H9 (cell line): ENCODE measurements at regions not wholly inside any gene's neighbourhood (a gene's known extent, or its start where the extent isn't known, plus 50 kb on each side); places are given as distances from the start of the nearest gene placed in this dataset.

Experiments used
- DNase-seq: peaks from one replicate; pipeline ENCODE4 v3.0.0-alpha.2; 2017
- H2AFZ ChIP-seq: one replicate; pipeline ENCODE4 v1.6.1; 2013; ENCODE audit warnings: mild to moderate bottlenecking, low read length, control low read depth, moderate library complexity
- H2AK5ac ChIP-seq: 2 replicates; pipeline ENCODE4 v1.6.1; 2013; ENCODE audit warnings: low read length, control low read depth, mixed read lengths; ENCODE audit not compliant: insufficient read length
- H2BK120ac ChIP-seq: one replicate; pipeline ENCODE4 v1.6.1; 2013; ENCODE audit warnings: low read depth, mild to moderate bottlenecking, low read length, control low read depth, inconsistent platforms; ENCODE audit not compliant: poor library complexity, severe bottlenecking
- H2BK12ac ChIP-seq: 2 replicates; pipeline ENCODE4 v1.6.1; 2013; ENCODE audit warnings: low read length, control low read depth, mixed read lengths, low read depth; ENCODE audit not compliant: insufficient read length
- H2BK15ac ChIP-seq: 2 replicates; pipeline ENCODE4 v1.6.1; 2013; ENCODE audit warnings: low read depth, low read length, control low read depth
- H2BK20ac ChIP-seq: one replicate; pipeline ENCODE4 v1.6.1; 2013; ENCODE audit warnings: low read depth, mild to moderate bottlenecking, low read length, control low read depth, inconsistent platforms; ENCODE audit not compliant: poor library complexity, severe bottlenecking
- H2BK5ac ChIP-seq: 2 replicates; pipeline ENCODE4 v1.6.1; 2013; ENCODE audit warnings: low read length, control low read depth, mixed read lengths; ENCODE audit not compliant: insufficient read length
- H3K14ac ChIP-seq: 2 replicates; pipeline ENCODE4 v1.6.1; 2013; ENCODE audit warnings: low read length, control low read depth; ENCODE audit not compliant: insufficient read depth
- H3K18ac ChIP-seq: 2 replicates; pipeline ENCODE4 v1.6.1; 2013; ENCODE audit warnings: low read depth, mild to moderate bottlenecking, mixed read lengths, low read length, control low read depth; ENCODE audit not compliant: insufficient read length
- H3K23ac ChIP-seq: 2 replicates; pipeline ENCODE4 v1.6.1; 2013; ENCODE audit warnings: low read length, control low read depth, mixed read lengths, low read depth; ENCODE audit not compliant: insufficient read length
- H3K23me2 ChIP-seq: 2 replicates; pipeline ENCODE4 v1.6.1; 2013; ENCODE audit warnings: low read depth, mild to moderate bottlenecking, mixed read lengths, low read length, control low read depth; ENCODE audit not compliant: insufficient read length, poor library complexity, severe bottlenecking
- H3K27ac ChIP-seq: 2 replicates; pipeline ENCODE4 v1.5.1; 2013; ENCODE audit warnings: low read length, control low read depth, mixed read lengths, low read depth; ENCODE audit not compliant: insufficient read length
- H3K27me3 ChIP-seq: 2 replicates; pipeline ENCODE4 v1.6.1; 2013; ENCODE audit warnings: low read length, control low read depth, inconsistent platforms; ENCODE audit not compliant: insufficient read depth
- H3K4ac ChIP-seq: 2 replicates; pipeline ENCODE4 v1.6.1; 2013; ENCODE audit warnings: low read depth, mild to moderate bottlenecking, control low read depth, inconsistent platforms, low read length, moderate library complexity
- H3K4me1 ChIP-seq: 2 replicates; pipeline ENCODE4 v1.6.1; 2013; ENCODE audit warnings: low read length, control low read depth, inconsistent platforms; ENCODE audit not compliant: insufficient read depth
- H3K4me2 ChIP-seq: 2 replicates; pipeline ENCODE4 v1.6.1; 2013; ENCODE audit warnings: low read length, control low read depth, mixed read lengths; ENCODE audit not compliant: insufficient read length, insufficient read depth
- H3K56ac ChIP-seq: 2 replicates; pipeline ENCODE4 v1.6.1; 2013; ENCODE audit warnings: low read depth, mild to moderate bottlenecking, mixed read lengths, low read length, control low read depth; ENCODE audit not compliant: insufficient read length
- H3K79me1 ChIP-seq: 2 replicates; pipeline ENCODE4 v1.6.1; 2013; ENCODE audit warnings: low read depth, mild to moderate bottlenecking, moderate library complexity, low read length, control low read depth, inconsistent platforms; ENCODE audit not compliant: insufficient read depth, poor library complexity, severe bottlenecking
- H3K79me2 ChIP-seq: 2 replicates; pipeline ENCODE4 v1.6.1; 2013; ENCODE audit warnings: low read length, control low read depth, inconsistent platforms; ENCODE audit not compliant: insufficient read depth
- H3K9ac ChIP-seq: 2 replicates; pipeline ENCODE4 v1.6.1; 2013; ENCODE audit warnings: low read length, control low read depth, mixed read lengths; ENCODE audit not compliant: insufficient read length; ENCODE audit errors: extremely low read depth
- H3K9me3 ChIP-seq: one replicate; pipeline ENCODE4 v1.6.1; 2013; ENCODE audit warnings: low read depth, low read length, inconsistent platforms; ENCODE audit not compliant: control insufficient read depth
- H3T11ph ChIP-seq: one replicate; pipeline ENCODE4 v1.6.1; 2013; ENCODE audit warnings: mild to moderate bottlenecking, low read length, control low read depth, inconsistent platforms
- H4K20me1 ChIP-seq: one replicate; pipeline ENCODE4 v1.6.1; 2013; ENCODE audit not compliant: control insufficient read depth, insufficient read length, insufficient read depth
- H4K5ac ChIP-seq: 2 replicates; pipeline ENCODE4 v1.6.1; 2013; ENCODE audit warnings: low read depth, mild to moderate bottlenecking, mixed read lengths, low read length, control low read depth; ENCODE audit not compliant: insufficient read length
- H4K8ac ChIP-seq: replicated peaks from 2 replicates; pipeline ENCODE4 v1.6.1; 2013; ENCODE audit warnings: low read length, control low read depth, mixed read lengths, low read depth; ENCODE audit not compliant: insufficient read length
- H4K91ac ChIP-seq: 2 replicates; pipeline ENCODE4 v1.6.1; 2013; ENCODE audit warnings: low read depth, mild to moderate bottlenecking, moderate library complexity, mixed read lengths, low read length, control low read depth; ENCODE audit not compliant: insufficient read length
- H3K27ac Mint-ChIP-seq, 3 experiments: 2 replicates in 2 of 3; 3 replicates in 1 of 3; pipeline ENCODE4 v1.8.0; 2020 to 2021; ENCODE audit warnings: mixed read lengths in 3 of 3, mild to moderate bottlenecking in 1 of 3, moderate library complexity in 1 of 3
- H3K27me3 Mint-ChIP-seq: 2 replicates; pipeline ENCODE4 v1.8.0; 2021; ENCODE audit warnings: low read depth, mild to moderate bottlenecking, moderate library complexity, mixed read lengths
- H3K36me3 Mint-ChIP-seq, 3 experiments: 2 replicates in 2 of 3; 3 replicates in 1 of 3; pipeline ENCODE4 v1.8.0; 2020 to 2021; ENCODE audit warnings: low read depth in 3 of 3, mixed read lengths in 3 of 3; ENCODE audit not compliant: insufficient read depth in 1 of 3
- H3K4me1 Mint-ChIP-seq, 2 experiments: 2 replicates each; pipeline ENCODE4 v1.8.0; 2020; ENCODE audit warnings: mixed read lengths in 2 of 2
- H3K4me3 Mint-ChIP-seq, 2 experiments: 2 replicates in 1 of 2; 3 replicates in 1 of 2; pipeline ENCODE4 v1.8.0; 2020 to 2021; ENCODE audit warnings: mild to moderate bottlenecking in 2 of 2, mixed read lengths in 2 of 2, moderate library complexity in 1 of 2
- H3K9me3 Mint-ChIP-seq, 2 experiments: 2 replicates in 1 of 2; 3 replicates in 1 of 2; pipeline ENCODE4 v1.8.0; 2020; ENCODE audit warnings: mild to moderate bottlenecking in 2 of 2, mixed read lengths in 2 of 2, moderate library complexity in 1 of 2
- WGBS: extraction: QIAGEN DNeasy Blood & Tissue Kit; methylation state at CpG from one replicate; pipeline ENCODE4 v1.1.7; 2013; ENCODE audit warnings: missing lambda C conversion rate, low lambda C conversion rate, mixed read lengths; ENCODE audit not compliant: insufficient read length; ENCODE audit errors: extremely low coverage; 5-methylcytosine and 5-hydroxymethylcytosine counted together
- TF ChIP-seq, protein P1 (sequence below): fragments of 200-600 bp; sonication (generic); conservative IDR thresholded peaks from 3 replicates; pipeline ENCODE4 v1.8.0; 2021; ENCODE audit warnings: antibody characterized with exemption, mild to moderate bottlenecking

DNA sequence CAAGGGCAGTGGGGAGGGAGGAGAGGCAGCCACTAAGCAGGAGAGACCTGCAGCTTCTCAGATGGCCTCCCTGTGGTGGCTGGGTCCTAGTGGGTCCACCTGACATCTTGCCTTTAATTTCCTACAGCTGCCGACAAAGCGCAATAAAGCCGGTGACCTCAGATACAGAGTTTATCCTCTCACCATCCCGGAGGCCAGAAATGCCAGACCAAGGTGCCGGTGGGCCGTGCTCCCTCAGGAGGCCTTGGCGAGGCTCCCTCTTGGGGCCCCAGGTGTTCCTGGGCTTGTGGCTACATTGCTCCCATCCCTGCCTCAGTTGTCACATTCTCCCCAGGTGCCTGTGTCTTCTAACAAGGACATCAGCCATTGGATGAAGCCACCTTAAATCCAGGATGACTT lies 103.0 kb downstream of the ADRA2C start:
- H3K4me3 Mint-ChIP-seq, result no peak overlapping the region
- H3K27ac Mint-ChIP-seq, result no peak overlapping the region
- no peak overlapping the region for H2BK15ac ChIP-seq
- H2BK5ac ChIP-seq, result no peak overlapping the region
- no CpG with 5 or more reads among the region's 7 CpGs for WGBS
- H3T11ph ChIP-seq, result no peak overlapping the region
- H3K79me2 ChIP-seq, result no peaks in the 10 kb centered on the region
- no peak overlapping the region for H3K4me2 ChIP-seq
- peaks cover 5% of the 10 kb centered on the region; the same call in 1 of the 2 replicates for H3K4me1 ChIP-seq
- H3K9me3 ChIP-seq, result no peaks in the 10 kb centered on the region
- H3K27me3 ChIP-seq, result peaks cover 2% of the 10 kb centered on the region; the same call in 1 of the 2 replicates
- H4K8ac ChIP-seq, result no peak overlapping the region
- peaks cover 12 to 30% of the 10 kb centered on the region in 2 experiments for H3K4me1 Mint-ChIP-seq
- no peak overlapping the region for H3K56ac ChIP-seq
- TF ChIP-seq, protein P1, sequence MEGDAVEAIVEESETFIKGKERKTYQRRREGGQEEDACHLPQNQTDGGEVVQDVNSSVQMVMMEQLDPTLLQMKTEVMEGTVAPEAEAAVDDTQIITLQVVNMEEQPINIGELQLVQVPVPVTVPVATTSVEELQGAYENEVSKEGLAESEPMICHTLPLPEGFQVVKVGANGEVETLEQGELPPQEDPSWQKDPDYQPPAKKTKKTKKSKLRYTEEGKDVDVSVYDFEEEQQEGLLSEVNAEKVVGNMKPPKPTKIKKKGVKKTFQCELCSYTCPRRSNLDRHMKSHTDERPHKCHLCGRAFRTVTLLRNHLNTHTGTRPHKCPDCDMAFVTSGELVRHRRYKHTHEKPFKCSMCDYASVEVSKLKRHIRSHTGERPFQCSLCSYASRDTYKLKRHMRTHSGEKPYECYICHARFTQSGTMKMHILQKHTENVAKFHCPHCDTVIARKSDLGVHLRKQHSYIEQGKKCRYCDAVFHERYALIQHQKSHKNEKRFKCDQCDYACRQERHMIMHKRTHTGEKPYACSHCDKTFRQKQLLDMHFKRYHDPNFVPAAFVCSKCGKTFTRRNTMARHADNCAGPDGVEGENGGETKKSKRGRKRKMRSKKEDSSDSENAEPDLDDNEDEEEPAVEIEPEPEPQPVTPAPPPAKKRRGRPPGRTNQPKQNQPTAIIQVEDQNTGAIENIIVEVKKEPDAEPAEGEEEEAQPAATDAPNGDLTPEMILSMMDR, result no peak
- H3K14ac ChIP-seq, result no peak overlapping the region
- no peak overlapping the region for H2AK5ac ChIP-seq
- no peak overlapping the region for H4K5ac ChIP-seq
- peaks cover 6 to 11% of the 10 kb centered on the region in 2 experiments; a peak in 4 of 5 replicates for H3K9me3 Mint-ChIP-seq
- H3K23ac ChIP-seq, result no peak overlapping the region
- no peak overlapping the region for H3K4ac ChIP-seq
- peaks cover 9% of the 10 kb centered on the region for H3K23me2 ChIP-seq
- H2AFZ ChIP-seq, result no peak overlapping the region
- DNase-seq, result no peak
- peaks cover 57% of the 10 kb centered on the region for H3K27me3 Mint-ChIP-seq
- H4K20me1 ChIP-seq, result no peaks in the 10 kb centered on the region
- H2BK20ac ChIP-seq, result no peak overlapping the region
- H3K18ac ChIP-seq, result no peak overlapping the region
- no peak overlapping the region for H3K27ac ChIP-seq
- H3K9ac ChIP-seq, result no peak overlapping the region
- H4K91ac ChIP-seq, result no peak overlapping the region
- peaks cover 0 to 6% (median 6%) of the 10 kb centered on the region in 3 experiments; a peak in 4 of 7 replicates for H3K36me3 Mint-ChIP-seq
- no peaks in the 10 kb centered on the region for H3K79me1 ChIP-seq
- H2BK120ac ChIP-seq, result no peak overlapping the region
- no peak overlapping the region for H2BK12ac ChIP-seq
